ENCODE measurements at regions not wholly inside any gene's neighbourhood (a gene's known extent, or its start where the extent isn't known, plus 50 kb on each side); places are given as distances from the start of the nearest gene placed in this dataset.

DNA sequence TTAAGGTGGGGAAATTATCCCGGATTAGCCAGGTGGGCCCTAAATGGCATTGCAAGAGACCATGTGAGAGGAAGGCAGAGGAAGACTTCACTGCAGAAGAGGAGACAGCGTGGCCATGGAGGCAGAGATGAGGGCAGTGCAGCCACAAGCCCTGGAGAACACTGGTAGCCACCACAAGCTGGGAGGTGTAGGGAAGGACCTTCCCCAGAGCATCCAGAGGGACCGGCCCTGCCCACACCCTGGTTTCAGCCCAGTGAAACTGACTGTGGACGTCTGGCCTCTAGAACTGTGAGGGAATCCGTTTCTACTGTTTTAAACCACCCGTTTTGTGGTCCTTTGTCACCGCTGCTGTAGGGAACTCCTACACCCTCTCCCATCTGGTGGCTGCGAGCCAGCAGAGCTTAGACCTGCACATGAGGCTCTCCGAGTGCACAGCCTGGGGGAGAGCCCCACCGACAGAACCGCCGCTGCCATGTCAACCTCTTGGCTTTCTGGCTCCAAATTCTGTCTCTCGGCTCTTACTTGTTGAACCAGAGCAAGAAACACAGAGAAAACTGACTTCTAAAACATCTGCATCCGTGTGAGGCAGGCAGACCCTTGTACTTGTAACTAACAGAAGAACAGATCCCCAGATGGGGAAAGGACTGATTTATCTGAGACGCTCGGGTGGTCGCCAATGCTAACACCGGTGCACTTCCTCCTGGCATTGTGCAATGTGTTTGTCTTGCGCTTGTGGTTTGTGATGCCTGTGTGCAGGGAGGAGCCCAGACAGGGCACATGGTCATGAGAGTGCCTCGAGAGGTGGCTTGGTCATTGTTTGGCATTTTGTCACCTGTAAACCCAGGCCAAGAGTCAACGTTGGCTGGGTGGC lies 90.8 kb upstream of the TMPRSS2 start:
- TF ChIP-seq, protein P1, sequence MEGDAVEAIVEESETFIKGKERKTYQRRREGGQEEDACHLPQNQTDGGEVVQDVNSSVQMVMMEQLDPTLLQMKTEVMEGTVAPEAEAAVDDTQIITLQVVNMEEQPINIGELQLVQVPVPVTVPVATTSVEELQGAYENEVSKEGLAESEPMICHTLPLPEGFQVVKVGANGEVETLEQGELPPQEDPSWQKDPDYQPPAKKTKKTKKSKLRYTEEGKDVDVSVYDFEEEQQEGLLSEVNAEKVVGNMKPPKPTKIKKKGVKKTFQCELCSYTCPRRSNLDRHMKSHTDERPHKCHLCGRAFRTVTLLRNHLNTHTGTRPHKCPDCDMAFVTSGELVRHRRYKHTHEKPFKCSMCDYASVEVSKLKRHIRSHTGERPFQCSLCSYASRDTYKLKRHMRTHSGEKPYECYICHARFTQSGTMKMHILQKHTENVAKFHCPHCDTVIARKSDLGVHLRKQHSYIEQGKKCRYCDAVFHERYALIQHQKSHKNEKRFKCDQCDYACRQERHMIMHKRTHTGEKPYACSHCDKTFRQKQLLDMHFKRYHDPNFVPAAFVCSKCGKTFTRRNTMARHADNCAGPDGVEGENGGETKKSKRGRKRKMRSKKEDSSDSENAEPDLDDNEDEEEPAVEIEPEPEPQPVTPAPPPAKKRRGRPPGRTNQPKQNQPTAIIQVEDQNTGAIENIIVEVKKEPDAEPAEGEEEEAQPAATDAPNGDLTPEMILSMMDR (IDR thresholded peaks at IDR 0.05), result no peak
- TF ChIP-seq POLR2A (IDR thresholded peaks at IDR 0.05), result no peak

Measured in vagina (tissue), 2 donors.